HG03045 (cell line): ENCODE measurements at regions not wholly inside any gene's neighbourhood (a gene's known extent, or its start where the extent isn't known, plus 50 kb on each side); places are given as distances from the start of the nearest gene placed in this dataset.
"Not testable (repeated sequence)": the region's sequence is repeated elsewhere in the genome, so short reads cannot be mapped to it uniquely, and the experiment has no call there.

Source experiments
- ATAC-seq: cut with Tn5 transposase; IDR thresholded peaks from one replicate; pipeline ENCODE4 v1.9.1; 2021; ENCODE audit warnings: mild to moderate bottlenecking, moderate library complexity; ENCODE audit not compliant: unreplicated experiment

- no peak for ATAC-seq
These were observed 415.1 kb downstream of the TMEM121 start for GRCh38 chr14:105941226-105942166.

DNA sequence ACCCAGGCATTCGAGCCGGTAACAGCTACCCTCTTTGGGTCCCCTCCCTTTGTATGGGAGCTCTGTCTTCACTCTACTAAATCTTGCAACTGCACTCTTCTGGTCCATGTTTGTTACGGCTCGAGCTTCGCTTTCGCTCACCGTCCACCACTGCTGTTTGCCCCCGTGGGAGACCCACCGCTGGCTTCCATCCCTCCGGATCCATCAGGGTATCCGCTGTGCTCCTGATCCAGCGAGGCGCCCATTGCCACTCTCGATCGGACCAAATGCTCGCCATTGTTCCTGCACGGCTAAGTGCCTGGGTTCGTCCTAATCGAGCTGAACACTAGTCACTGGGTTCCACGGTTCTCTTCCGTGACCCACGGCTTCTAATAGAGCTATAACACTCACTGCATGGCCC lies 416.3 kb downstream of the TMEM121 start:
- not testable (repeated sequence) for ATAC-seq

DNA sequence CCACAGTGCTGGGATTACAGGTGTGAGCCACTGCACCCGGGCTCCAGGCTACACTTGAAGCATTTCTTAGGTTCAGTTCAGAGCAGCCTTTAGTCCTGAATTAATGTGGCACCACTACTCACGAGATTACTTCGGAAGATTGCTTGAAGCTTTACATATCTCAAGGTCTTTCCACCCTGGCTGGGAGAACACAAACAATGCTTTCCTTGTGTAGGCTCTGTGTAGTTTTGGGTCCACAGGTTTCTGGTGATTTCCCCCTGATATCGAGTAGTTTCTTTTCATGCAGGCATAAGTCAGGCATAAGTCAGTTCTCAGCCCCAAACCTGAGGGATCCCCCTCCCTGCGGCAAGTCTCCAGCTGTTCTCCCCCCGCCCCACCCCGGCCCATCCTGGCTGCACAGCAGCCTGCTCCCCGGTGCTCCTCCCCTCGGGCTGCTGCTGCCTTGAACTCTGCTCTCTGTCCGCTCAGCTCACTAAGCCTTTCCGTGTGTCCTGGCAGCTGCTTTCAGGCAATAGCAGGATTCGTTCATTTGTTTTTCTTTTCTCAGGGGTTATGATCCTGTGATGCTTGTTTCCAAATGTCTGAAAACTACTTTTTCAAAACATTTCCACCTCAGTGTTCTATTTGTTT lies 417.7 kb downstream of the TMEM121 start:
- no peak for ATAC-seq

DNA sequence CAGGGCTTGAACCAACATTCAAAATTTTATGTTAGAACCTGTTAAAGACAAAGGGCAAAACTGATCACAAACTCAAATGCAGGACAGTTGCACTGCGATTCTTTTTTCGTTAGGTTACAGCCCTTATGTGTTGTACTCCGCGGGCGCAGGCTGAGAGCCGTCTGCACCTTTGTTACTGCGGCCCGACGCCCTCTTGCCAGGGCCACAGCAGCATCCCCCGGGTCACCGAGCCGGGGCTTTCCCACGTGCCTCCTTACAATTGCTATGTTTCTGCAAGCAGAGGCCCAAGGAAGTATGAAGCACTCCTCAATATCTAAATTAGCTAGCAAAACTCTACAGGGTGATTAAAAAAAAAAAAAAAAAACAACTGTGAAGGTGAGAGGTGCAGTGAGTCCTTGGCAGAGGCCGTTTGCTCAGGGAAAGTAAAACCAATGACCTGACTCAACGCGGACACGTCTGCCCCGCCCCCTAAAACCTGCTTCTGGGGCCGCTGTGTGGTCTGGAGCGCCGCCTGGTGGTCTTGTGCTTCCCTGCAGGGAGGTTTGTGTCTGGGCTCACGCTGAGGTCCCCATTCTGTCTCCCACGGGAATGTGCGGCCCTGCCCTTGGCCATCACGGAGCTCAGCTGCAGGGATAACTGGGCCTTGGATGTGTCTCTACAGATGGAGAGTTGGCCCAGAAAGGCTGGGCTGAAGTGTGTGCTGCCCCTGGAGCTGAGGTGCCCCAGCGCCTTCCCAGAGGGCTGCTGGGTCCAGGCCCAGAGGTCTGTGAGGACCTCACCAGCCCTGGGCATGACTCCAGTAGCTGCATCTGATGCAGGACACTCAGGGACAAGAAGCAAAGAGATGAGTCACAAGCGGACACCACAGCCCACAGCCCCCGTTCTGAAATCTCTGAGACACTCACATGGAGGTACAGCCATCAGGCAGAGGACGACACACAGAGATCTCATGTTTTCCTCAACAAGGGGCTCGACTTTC lies 418.5 kb downstream of the TMEM121 start:
- ATAC-seq = no peak

DNA sequence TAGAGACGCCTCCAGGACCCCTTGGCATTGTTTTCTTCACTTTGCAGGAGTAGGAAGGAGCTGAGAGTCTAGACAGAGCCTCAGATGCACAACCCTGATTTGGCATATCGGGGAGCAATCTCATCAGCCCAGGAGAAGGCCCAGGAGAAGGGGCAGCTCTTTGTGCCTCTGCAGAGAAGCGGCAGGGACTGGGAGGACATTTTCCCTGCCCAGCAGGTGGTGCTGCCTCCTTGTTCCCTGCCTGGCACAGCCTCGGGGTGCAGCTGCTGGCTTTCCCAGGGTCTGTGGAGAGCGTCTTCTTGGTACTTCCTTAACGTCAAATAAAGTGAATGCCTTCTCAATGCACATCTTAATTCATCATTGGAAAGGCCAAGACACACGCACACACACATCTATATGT lies 419.5 kb downstream of the TMEM121 start:
- ATAC-seq = no peak

DNA sequence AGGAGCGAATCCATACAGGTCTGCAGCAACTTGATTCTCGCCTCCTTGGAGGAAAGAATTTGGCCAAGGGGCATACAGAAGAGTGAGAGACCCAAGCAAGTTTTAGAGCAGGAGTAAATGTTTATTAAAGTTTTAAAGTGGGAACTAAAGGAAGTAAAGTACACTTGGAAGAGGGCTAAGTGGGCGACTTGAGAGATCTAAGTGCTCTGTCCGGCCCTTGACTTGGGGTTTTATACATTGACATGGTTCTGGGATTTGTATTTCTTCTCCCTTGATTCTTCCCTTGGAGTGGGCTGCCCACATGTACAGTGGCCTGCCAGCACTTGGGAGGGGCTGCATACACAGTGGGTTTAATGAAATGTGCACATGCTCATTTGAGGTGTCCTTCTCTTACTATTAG lies 421.2 kb downstream of the TMEM121 start:
- ATAC-seq = no peak

GRCh38 chr14:105948955-105949354 lies 422.6 kb downstream of the TMEM121 start:
- ATAC-seq = not testable (repeated sequence)

- not testable (repeated sequence) for ATAC-seq
These were observed 424.0 kb downstream of the TMEM121 start for GRCh38 chr14:105950364-105950892.

- no peak for ATAC-seq
These were observed 425.0 kb downstream of the TMEM121 start for GRCh38 chr14:105951399-105951798.

- no peak for ATAC-seq
These were observed 425.8 kb downstream of the TMEM121 start for GRCh38 chr14:105952222-105952621.

- ATAC-seq = no peak
These were observed 426.4 kb downstream of the TMEM121 start for GRCh38 chr14:105952826-105953225.

DNA sequence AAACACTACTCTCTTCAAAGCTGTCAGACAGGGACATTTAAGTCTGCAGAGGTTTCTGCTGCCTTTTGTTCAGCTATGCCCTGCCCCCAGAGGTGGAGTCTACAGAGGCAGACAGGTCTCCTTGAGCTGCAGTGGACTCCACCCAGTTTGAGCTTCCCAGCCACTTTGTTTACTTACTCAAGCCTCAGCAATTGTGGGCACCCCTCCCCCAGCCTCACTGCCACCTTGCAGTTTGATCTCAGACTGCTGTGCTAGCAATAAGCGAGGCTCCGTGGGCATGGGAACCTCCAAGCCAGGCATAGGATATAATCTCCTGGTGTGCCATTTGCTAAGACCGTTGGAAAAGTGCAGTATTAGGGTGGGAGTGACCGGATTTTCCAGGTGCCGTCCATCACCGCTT lies 435.2 kb downstream of the TMEM121 start:
- not testable (repeated sequence) for ATAC-seq

DNA sequence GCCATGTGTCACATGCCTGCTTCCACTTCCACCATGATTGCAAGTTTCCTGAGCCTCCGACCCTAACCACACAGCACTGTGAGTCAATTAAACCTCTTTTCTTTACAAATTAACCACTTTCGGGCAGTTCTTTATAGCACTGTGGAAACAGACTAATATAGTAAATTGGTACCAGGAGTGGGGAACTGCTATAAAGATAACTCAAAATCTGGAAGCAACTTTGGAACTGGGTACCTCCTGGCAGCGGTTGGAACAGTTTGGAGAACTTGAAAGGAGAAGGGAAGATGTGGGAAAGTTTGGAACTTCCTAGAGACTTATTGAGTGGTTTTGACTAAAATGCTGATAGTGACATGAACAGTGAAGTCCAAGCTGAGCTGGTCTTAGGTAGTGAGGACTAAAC lies 436.1 kb downstream of the TMEM121 start:
- ATAC-seq = no peak

GRCh38 chr14:105968291-105968690 lies 441.9 kb downstream of the TMEM121 start:
- ATAC-seq = no peak

DNA sequence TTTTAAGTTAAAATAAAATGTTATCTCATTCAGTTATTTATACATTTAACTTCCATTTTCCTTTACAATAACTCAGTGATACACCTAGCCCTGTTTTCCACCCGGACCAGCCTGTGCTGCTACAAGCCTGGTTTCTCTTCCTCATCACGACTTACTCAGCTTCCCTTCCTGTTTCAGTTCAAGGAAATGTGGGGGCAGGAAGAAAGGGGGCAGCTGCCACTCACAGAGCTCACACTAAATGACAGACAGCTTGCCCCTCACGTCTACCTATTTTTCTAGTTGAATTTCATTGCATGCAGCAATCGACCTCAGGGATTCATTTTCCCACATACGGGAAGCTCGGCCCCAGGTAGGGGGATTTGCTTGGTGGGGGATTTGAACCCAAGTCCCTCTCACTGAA lies 442.6 kb downstream of the TMEM121 start:
- not testable (repeated sequence) for ATAC-seq

DNA sequence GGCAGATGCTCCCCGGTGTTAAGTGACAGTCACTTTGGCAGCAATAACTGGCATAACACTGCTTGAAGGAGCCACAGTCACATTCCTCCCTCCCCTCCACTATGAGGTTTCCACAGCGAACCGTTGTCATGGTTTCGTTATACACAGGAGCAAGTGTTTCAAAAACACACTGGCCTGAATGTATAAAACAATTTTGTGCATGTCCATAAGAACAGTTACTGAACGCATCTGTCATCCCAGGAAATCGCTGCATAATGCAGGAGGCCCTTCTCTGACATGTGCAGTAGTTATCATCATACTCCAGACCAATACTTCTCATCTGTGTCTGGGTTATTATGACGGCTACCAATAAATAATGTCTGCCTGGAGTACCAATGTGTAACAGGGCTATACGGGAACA lies 444.4 kb downstream of the TMEM121 start:
- not testable (repeated sequence) for ATAC-seq

- no peak for ATAC-seq
These were observed 445.5 kb downstream of the TMEM121 start for GRCh38 chr14:105971593-105972500.

- no peak for ATAC-seq
These were observed 448.5 kb downstream of the TMEM121 start for GRCh38 chr14:105974902-105975301.

DNA sequence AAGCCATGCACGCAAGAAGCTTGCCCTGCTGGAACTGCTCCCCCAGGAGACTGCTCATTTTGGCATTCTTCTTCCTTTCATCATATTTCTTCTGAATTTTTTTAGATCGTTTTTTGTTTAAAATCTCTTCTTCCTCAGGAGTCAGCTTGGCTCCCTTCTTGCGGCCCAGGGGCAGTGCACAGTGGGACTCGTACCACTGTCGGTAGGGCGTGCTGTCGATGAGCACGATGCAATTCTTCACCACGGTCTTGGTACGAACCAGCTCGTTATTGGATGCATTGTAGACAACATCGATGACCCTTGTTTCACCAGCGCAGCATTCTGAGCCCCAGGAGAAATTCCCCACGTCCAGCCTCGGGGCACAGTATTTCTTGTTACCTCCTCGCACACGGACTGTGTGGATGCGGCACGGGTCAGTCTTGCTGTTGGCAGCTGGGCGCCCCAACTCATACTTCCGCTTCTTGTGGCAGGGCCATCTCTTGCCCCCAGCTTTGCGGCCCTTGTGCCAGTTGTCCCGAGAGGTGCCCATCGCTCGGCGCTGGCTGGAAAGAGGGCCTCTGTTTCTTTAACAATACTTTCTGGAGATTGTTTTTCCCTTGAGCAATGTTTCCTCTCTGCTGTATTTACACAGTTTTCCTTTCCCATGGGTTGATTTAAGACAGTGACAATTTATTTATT lies 452.4 kb downstream of the TMEM121 start:
- ATAC-seq = no peak
